OCI-LY3 (cell line): ENCODE measurements at regions not wholly inside any gene's neighbourhood (a gene's known extent, or its start where the extent isn't known, plus 50 kb on each side); places are given as distances from the start of the nearest gene placed in this dataset.

Experiments used
- CTCF ChIP-seq: fragments of 200-600, 300-600 bp; sonication (generic); IDR thresholded peaks from 2 replicates; pipeline ENCODE4 v1.5.1; 2014; ENCODE audit warnings: antibody characterized with exemption, low read length, low read depth
- EZH2phosphoT487 ChIP-seq: fragments of 200-600 bp; shearing (Covaris generic); IDR thresholded peaks from 2 replicates; pipeline ENCODE4 v1.6.1; 2018; ENCODE audit warnings: antibody characterized with exemption, mixed run types, low read depth

DNA sequence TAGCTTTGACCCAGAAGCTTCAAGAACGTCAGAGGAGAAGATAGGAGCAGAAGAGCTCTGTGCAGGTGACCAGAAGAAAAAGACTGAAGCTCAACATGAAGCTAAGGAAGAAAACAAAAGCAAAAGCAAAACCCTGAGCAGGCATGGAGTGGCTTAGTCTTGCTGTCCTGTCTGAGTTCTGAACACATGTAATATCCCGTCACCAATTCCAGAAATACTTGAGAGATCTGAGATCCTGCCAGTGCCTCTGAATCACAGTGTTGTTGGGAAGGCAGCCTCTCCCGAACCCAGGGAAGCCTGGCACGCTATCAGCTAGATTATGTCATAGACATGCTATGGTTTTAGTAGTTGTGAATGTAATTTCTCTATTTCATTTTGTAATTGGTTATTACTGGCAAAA is 235.7 kb downstream of the ICE1 start:
- TF ChIP-seq CTCF (no peak), EZH2phosphoT487 (no peak)
